Endodermal cell (in vitro differentiated cells): ENCODE measurements at regions not wholly inside any gene's neighbourhood (a gene's known extent, or its start where the extent isn't known, plus 50 kb on each side); places are given as distances from the start of the nearest gene placed in this dataset.
"Not testable (repeated sequence)": the region's sequence is repeated elsewhere in the genome, so short reads cannot be mapped to it uniquely, and the experiment has no call there.

Source experiments
- DNase-seq: peaks from one replicate; pipeline ENCODE4 v3.0.0-alpha.2; 2017
- H3K27ac ChIP-seq: 2 replicates; pipeline ENCODE4 v1.5.1; 2013; ENCODE audit warnings: mild to moderate bottlenecking, low read depth, low read length, moderate library complexity
- H3K27me3 ChIP-seq: 2 replicates; pipeline ENCODE4 v1.6.1; 2013; ENCODE audit warnings: mild to moderate bottlenecking, low read length, moderate library complexity; ENCODE audit not compliant: insufficient read depth, control insufficient read depth, poor library complexity, severe bottlenecking
- H3K36me3 ChIP-seq: 2 replicates; pipeline ENCODE4 v1.7.0; 2013; ENCODE audit warnings: mild to moderate bottlenecking, low read length, moderate library complexity; ENCODE audit not compliant: control insufficient read depth, insufficient read depth
- H3K4me1 ChIP-seq: one replicate; pipeline ENCODE4 v1.7.0; 2013; ENCODE audit warnings: low read length; ENCODE audit not compliant: control insufficient read depth, insufficient read depth
- H3K4me3 ChIP-seq: 2 replicates; pipeline ENCODE4 v1.5.1; 2013; ENCODE audit warnings: mild to moderate bottlenecking, low read length, moderate library complexity
- H3K9ac ChIP-seq: 2 replicates; pipeline ENCODE4 v1.6.1; 2013; ENCODE audit warnings: mild to moderate bottlenecking, low read length, moderate library complexity; ENCODE audit not compliant: poor library complexity, severe bottlenecking; ENCODE audit errors: extremely low read depth
- H3K9me3 ChIP-seq: 2 replicates; pipeline ENCODE4 v1.6.1; 2013; ENCODE audit warnings: mild to moderate bottlenecking, low read length, moderate library complexity; ENCODE audit not compliant: control insufficient read depth
- H3K27ac Mint-ChIP-seq: 2 replicates; pipeline ENCODE4 v1.8.0; 2020; ENCODE audit warnings: mixed read lengths
- H3K27me3 Mint-ChIP-seq: 2 replicates; pipeline ENCODE4 v1.8.0; 2021; ENCODE audit warnings: mild to moderate bottlenecking, mixed read lengths; ENCODE audit not compliant: insufficient read depth
- H3K36me3 Mint-ChIP-seq: 2 replicates; pipeline ENCODE4 v1.8.0; 2020; ENCODE audit warnings: low read depth, mixed read lengths
- H3K4me1 Mint-ChIP-seq: 2 replicates; pipeline ENCODE4 v1.8.0; 2020; ENCODE audit warnings: mixed read lengths
- H3K4me3 Mint-ChIP-seq: 2 replicates; pipeline ENCODE4 v1.8.0; 2020; ENCODE audit warnings: mild to moderate bottlenecking, moderate library complexity, mixed read lengths
- H3K9me3 Mint-ChIP-seq: 2 replicates; pipeline ENCODE4 v1.8.0; 2020; ENCODE audit warnings: mild to moderate bottlenecking, mixed read lengths
- WGBS, 2 experiments: methylation state at CpG; one replicate each; pipeline versions ENCODE4 v1.1.5 to v1.1.7; 2013; ENCODE audit warnings: missing lambda C conversion rate in 2 of 2, mixed read lengths in 1 of 2; ENCODE audit not compliant: insufficient coverage in 1 of 2, insufficient read length in 1 of 2; 5-methylcytosine and 5-hydroxymethylcytosine counted together
- TF ChIP-seq, protein P1 (sequence below): fragments of 200-600 bp; sonication (generic); conservative IDR thresholded peaks from 2 replicates; pipeline ENCODE4 v1.5.0; 2021; ENCODE audit warnings: antibody characterized with exemption, mild to moderate bottlenecking

DNA sequence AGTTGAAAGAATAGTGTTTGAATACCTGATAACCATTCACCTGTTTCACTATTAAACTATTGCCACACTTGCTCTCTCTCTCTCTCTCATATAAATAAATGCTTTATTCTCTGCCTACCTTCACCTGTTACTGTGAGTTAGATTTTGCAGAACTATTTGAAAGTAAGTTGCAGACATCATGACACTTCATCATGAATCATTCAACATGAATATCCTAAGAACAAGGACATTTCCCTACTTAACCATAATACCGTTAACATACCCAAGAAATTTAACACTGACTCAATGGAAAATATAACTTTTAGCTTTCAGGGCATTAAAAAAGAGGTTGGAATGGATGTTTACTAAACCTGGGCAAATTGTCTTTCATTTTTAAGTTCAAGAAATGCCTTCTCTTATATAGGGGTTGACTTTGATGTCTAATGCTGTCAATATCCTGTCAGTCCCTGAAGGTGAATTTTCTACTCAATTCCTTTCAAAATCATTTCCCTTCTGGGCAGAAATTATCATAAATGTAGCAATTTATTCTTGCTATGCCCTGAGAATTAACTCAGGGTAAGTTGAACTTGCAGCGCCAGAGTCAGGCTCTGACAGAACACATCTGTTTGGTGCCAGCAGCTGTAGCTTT lies 582.6 kb upstream of the TLE4 start:
- Mint-ChIP-seq H3K4me1 (no peaks in the 10 kb centered on the region), H3K27ac (no peak overlapping the region), H3K27me3 (no peaks in the 10 kb centered on the region), H3K9me3 (no peaks in the 10 kb centered on the region), H3K36me3 (no peaks in the 10 kb centered on the region), H3K4me3 (no peak overlapping the region)
- TF ChIP-seq, protein P1, sequence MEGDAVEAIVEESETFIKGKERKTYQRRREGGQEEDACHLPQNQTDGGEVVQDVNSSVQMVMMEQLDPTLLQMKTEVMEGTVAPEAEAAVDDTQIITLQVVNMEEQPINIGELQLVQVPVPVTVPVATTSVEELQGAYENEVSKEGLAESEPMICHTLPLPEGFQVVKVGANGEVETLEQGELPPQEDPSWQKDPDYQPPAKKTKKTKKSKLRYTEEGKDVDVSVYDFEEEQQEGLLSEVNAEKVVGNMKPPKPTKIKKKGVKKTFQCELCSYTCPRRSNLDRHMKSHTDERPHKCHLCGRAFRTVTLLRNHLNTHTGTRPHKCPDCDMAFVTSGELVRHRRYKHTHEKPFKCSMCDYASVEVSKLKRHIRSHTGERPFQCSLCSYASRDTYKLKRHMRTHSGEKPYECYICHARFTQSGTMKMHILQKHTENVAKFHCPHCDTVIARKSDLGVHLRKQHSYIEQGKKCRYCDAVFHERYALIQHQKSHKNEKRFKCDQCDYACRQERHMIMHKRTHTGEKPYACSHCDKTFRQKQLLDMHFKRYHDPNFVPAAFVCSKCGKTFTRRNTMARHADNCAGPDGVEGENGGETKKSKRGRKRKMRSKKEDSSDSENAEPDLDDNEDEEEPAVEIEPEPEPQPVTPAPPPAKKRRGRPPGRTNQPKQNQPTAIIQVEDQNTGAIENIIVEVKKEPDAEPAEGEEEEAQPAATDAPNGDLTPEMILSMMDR, result no peak
- no peaks in the 10 kb centered on the region for H3K27me3 ChIP-seq
- 97 to 100% methylated on average over 1 to 2 of the region's 2 CpGs for WGBS, 2 experiments
- no peaks in the 10 kb centered on the region for H3K9me3 ChIP-seq
- H3K36me3 ChIP-seq, result no peaks in the 10 kb centered on the region
- no peak overlapping the region for H3K4me3 ChIP-seq
- no peaks in the 10 kb centered on the region for H3K4me1 ChIP-seq
- no peak for DNase-seq
- no peak overlapping the region for H3K9ac ChIP-seq
- H3K27ac ChIP-seq, result no peak overlapping the region

DNA sequence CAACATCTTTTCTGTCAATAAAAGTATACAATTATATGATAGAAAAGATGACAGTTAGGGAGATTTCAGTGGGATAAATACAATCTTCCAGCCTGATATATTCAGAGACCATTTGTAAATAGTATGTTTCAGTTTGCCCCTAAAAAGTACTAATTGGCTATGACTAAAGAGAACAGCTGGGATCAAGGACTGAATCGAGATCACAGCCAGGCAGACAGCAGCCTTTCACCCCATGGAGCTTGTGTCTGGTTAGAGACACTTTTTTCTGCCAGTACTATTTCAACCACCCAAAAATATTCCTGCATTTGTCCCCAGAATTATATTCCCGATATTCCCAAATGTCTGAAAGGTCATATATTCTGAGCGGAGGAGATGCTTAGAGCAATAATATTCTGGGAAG lies 577.3 kb upstream of the TLE4 start:
- no peak overlapping the region for H3K27ac Mint-ChIP-seq
- no peak for DNase-seq
- Histone ChIP-seq H3K9ac (no peak overlapping the region), H3K9me3 (no peaks in the 10 kb centered on the region), H3K27ac (no peak overlapping the region), H3K27me3 (no peaks in the 10 kb centered on the region), H3K36me3 (no peaks in the 10 kb centered on the region), H3K4me3 (no peak overlapping the region), H3K4me1 (no peaks in the 10 kb centered on the region)
- H3K4me3 Mint-ChIP-seq, result no peak overlapping the region
- 90 to 92% methylated on average over 2 to 3 of the region's 3 CpGs for WGBS, 2 experiments
- no peaks in the 10 kb centered on the region for H3K9me3 Mint-ChIP-seq
- TF ChIP-seq, protein P1, result no peak
- no peaks in the 10 kb centered on the region for H3K36me3 Mint-ChIP-seq
- H3K4me1 Mint-ChIP-seq, result no peaks in the 10 kb centered on the region
- no peaks in the 10 kb centered on the region for H3K27me3 Mint-ChIP-seq

DNA sequence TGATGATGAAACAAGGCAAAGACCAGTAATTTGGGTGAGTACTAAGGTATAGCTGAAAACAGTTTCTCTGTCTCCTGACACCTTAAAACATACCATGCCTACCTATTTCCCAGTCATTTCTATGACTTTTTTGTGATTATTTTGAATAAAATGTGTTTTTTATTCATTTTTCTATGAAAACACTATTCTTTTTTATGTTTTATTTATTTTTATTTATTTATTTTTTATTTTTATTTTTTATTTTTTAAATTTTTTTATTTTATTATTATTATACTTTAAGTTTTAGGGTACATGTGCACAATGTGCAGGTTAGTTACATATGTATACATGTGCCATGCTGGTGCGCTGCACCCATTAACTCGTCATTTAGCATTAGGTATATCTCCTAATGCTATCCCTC lies 576.8 kb upstream of the TLE4 start:
- not testable (repeated sequence) for H3K9me3 ChIP-seq

DNA sequence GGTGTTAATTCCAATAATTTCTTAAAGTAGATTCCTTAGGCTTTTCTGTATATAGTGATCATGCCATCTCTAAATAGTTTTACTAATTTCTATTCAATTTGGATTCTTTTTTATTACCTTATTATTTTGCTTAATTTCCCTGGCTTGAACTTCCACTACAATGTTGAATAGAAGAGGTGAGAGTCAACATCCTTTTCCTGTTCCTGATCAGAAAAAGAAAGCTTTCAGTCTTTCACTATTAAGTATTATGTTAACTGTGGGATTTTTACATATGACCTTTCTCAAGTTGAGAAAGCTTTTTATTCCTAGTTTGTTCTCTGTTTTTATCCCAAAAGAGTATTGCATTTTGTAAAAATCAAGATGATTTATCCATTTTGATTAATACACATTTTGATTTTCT lies 574.5 kb upstream of the TLE4 start:
- H3K27ac Mint-ChIP-seq, result no peak overlapping the region
- H3K4me3 Mint-ChIP-seq, result no peak overlapping the region

More for the DNA sequence above, 576.8 kb upstream of the TLE4 start:
- not testable (repeated sequence) for H3K4me1 Mint-ChIP-seq, H3K9me3 Mint-ChIP-seq, H3K36me3 Mint-ChIP-seq, H3K36me3 ChIP-seq, DNase-seq, H3K4me3 Mint-ChIP-seq, H3K27ac ChIP-seq, H3K27ac Mint-ChIP-seq, H3K9ac ChIP-seq, H3K4me1 ChIP-seq, H3K4me3 ChIP-seq, H3K27me3 ChIP-seq, H3K27me3 Mint-ChIP-seq
- WGBS, 2 experiments, result 93% methylated on average over 2 of the region's 2 CpGs; no CpG with 5 or more reads in 1 of the 2 experiments

More for the DNA sequence above, 574.5 kb upstream of the TLE4 start:
- Histone ChIP-seq H3K4me1 (no peaks in the 10 kb centered on the region), H3K9me3 (no peaks in the 10 kb centered on the region), H3K27ac (no peak overlapping the region), H3K9ac (no peak overlapping the region), H3K27me3 (no peaks in the 10 kb centered on the region), H3K4me3 (no peak overlapping the region), H3K36me3 (no peaks in the 10 kb centered on the region)
- H3K27me3 Mint-ChIP-seq, result no peaks in the 10 kb centered on the region
- no peaks in the 10 kb centered on the region for H3K36me3 Mint-ChIP-seq
- no peaks in the 10 kb centered on the region for H3K9me3 Mint-ChIP-seq
- no peaks in the 10 kb centered on the region for H3K4me1 Mint-ChIP-seq
- no peak for DNase-seq
- TF ChIP-seq, protein P1, result no peak
